ENCODE measurements at regions not wholly inside any gene's neighbourhood (a gene's known extent, or its start where the extent isn't known, plus 50 kb on each side); places are given as distances from the start of the nearest gene placed in this dataset.

DNA sequence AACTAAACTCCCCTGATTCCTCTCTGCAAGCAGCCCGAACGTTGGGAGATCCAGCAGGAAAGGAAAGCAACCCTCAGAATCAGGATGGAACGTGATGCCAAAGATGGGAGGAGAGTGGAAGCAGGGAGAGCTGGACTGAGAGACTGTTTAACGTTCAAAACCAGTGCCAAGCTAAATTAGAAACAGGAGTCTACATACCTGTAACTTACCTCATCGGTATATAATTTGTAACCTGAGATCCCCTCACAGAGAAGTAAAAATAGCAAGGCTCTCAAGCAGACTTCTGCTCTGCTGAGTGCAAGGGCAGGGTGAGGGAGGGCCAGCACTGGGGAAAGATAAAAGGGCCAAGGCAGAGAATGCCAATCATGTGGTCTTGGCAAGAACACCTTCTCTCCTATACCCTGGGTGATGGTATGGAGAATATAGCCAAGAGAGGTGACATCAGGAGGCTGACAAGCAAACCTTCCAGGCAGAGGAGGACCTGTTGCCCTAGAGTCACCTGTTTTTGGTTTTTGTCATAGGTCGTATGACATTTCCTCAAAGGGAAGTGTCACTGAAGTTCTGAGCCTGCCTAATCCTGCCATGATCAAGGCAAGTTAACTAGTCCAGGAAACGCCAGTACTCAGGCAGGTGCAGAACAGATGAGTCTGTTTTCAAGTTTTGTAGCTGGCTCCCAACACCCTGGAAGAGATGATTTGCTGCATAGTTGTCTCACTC, 472.0 kb downstream of the NFIB start:
- no peak overlapping the region for H3K27ac ChIP-seq (ENCODE audit: low read depth, low read length)
- Mint-ChIP-seq H3K9me3 (no peaks in the 10 kb centered on the region), H3K36me3 (ENCODE audit: low read depth) (no peaks in the 10 kb centered on the region), H3K4me1 (no peaks in the 10 kb centered on the region), H3K27me3 (ENCODE audit: insufficient read depth) (no peaks in the 10 kb centered on the region), H3K4me3 (no peak overlapping the region), H3K27ac (no peak overlapping the region)
- no peaks in the 10 kb centered on the region for H3K36me3 ChIP-seq (ENCODE audit: control insufficient read depth, insufficient read depth, low read length)
- H3K27me3 ChIP-seq (ENCODE audit: control insufficient read depth, insufficient read depth, low read length, poor library complexity, severe bottlenecking): no peaks in the 10 kb centered on the region
- WGBS, 2 experiments (ENCODE audit: insufficient coverage in 1 of 2, insufficient read length in 1 of 2): 75 to 85% methylated on average over 6 to 7 of the region's 7 CpGs
- TF ChIP-seq, protein P1, sequence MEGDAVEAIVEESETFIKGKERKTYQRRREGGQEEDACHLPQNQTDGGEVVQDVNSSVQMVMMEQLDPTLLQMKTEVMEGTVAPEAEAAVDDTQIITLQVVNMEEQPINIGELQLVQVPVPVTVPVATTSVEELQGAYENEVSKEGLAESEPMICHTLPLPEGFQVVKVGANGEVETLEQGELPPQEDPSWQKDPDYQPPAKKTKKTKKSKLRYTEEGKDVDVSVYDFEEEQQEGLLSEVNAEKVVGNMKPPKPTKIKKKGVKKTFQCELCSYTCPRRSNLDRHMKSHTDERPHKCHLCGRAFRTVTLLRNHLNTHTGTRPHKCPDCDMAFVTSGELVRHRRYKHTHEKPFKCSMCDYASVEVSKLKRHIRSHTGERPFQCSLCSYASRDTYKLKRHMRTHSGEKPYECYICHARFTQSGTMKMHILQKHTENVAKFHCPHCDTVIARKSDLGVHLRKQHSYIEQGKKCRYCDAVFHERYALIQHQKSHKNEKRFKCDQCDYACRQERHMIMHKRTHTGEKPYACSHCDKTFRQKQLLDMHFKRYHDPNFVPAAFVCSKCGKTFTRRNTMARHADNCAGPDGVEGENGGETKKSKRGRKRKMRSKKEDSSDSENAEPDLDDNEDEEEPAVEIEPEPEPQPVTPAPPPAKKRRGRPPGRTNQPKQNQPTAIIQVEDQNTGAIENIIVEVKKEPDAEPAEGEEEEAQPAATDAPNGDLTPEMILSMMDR (conservative IDR thresholded peaks at IDR 0.05): no peak
- no peaks in the 10 kb centered on the region for H3K9me3 ChIP-seq (ENCODE audit: control insufficient read depth, low read length)
- no peak overlapping the region for H3K9ac ChIP-seq (ENCODE audit: extremely low read depth, low read length, poor library complexity, severe bottlenecking)
- H3K4me1 ChIP-seq (ENCODE audit: control insufficient read depth, insufficient read depth, low read length): no peaks in the 10 kb centered on the region
- no peak for DNase-seq
- no peak overlapping the region for H3K4me3 ChIP-seq (ENCODE audit: low read length)

DNA sequence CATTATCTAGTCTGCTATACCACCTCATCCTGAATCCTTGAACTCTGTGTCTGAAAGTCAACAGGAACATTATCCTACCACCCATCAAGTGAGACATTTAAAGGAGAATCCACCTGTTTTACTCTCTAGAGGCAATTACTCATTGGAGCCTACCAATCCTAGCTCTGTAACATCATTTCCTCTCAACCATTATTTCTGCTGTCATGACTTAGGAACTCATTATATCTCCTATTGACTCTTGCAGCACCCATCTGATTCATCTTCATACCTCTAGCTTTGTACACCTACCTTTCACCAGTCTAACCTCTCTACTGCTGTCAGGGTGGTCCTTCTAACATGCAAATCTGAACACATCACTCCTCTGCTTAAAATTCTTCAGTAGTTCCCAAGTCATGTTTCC, 481.5 kb downstream of the NFIB start:
- H3K36me3 ChIP-seq (ENCODE audit: control insufficient read depth, insufficient read depth, low read length): no peaks in the 10 kb centered on the region
- Mint-ChIP-seq H3K27ac (no peak overlapping the region), H3K9me3 (peaks cover 21% of the 10 kb centered on the region), H3K4me1 (no peaks in the 10 kb centered on the region), H3K36me3 (ENCODE audit: low read depth) (peaks cover 2% of the 10 kb centered on the region), H3K4me3 (no peak overlapping the region), H3K27me3 (ENCODE audit: insufficient read depth) (no peaks in the 10 kb centered on the region)
- TF ChIP-seq, protein P1 (conservative IDR thresholded peaks at IDR 0.05): no peak
- H3K27ac ChIP-seq (ENCODE audit: low read depth, low read length): no peak overlapping the region
- H3K9ac ChIP-seq (ENCODE audit: extremely low read depth, low read length, poor library complexity, severe bottlenecking): no peak overlapping the region
- no peaks in the 10 kb centered on the region for H3K4me1 ChIP-seq (ENCODE audit: control insufficient read depth, insufficient read depth, low read length)
- peaks cover 20% of the 10 kb centered on the region for H3K9me3 ChIP-seq (ENCODE audit: control insufficient read depth, low read length)
- H3K27me3 ChIP-seq (ENCODE audit: control insufficient read depth, insufficient read depth, low read length, poor library complexity, severe bottlenecking): no peaks in the 10 kb centered on the region
- H3K4me3 ChIP-seq (ENCODE audit: low read length): no peak overlapping the region
- no peak for DNase-seq

DNA sequence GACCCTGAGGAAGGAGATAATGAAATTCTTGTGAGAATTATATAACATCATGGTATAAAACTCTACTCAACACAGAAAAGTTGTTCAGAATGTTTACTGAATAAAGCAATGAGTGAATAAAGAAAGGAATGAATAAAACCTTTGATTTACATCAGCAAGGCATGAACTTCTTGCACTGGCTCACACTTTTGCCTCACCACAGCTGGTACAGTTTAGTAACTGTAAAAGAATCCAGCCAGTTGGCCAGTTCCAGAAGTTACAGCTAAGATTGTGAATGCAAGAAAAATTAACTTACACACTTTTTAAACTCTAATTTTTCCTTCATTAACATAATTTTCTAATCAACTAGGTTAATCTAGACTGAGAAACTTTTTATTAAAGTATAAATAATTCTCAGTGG, 490.9 kb downstream of the NFIB start:
- H3K4me1 ChIP-seq (ENCODE audit: control insufficient read depth, insufficient read depth, low read length): no peaks in the 10 kb centered on the region
- no peak for DNase-seq
- no peaks in the 10 kb centered on the region for H3K9me3 Mint-ChIP-seq

More for the DNA sequence above, 490.9 kb downstream of the NFIB start:
- Histone ChIP-seq H3K27ac (ENCODE audit: low read depth, low read length) (no peak overlapping the region), H3K4me3 (ENCODE audit: low read length) (no peak overlapping the region), H3K9me3 (ENCODE audit: control insufficient read depth, low read length) (no peaks in the 10 kb centered on the region), H3K36me3 (ENCODE audit: control insufficient read depth, insufficient read depth, low read length) (no peaks in the 10 kb centered on the region), H3K27me3 (ENCODE audit: control insufficient read depth, insufficient read depth, low read length, poor library complexity, severe bottlenecking) (no peaks in the 10 kb centered on the region), H3K9ac (ENCODE audit: extremely low read depth, low read length, poor library complexity, severe bottlenecking) (no peak overlapping the region)
- H3K4me3 Mint-ChIP-seq: no peak overlapping the region
- TF ChIP-seq, protein P1 (conservative IDR thresholded peaks at IDR 0.05): no peak
- H3K36me3 Mint-ChIP-seq (ENCODE audit: low read depth): no peaks in the 10 kb centered on the region
- H3K27ac Mint-ChIP-seq: no peak overlapping the region
- H3K4me1 Mint-ChIP-seq: no peaks in the 10 kb centered on the region
- no peaks in the 10 kb centered on the region for H3K27me3 Mint-ChIP-seq (ENCODE audit: insufficient read depth)
